GM18858 (cell line): ENCODE measurements at regions not wholly inside any gene's neighbourhood (a gene's known extent, or its start where the extent isn't known, plus 50 kb on each side); places are given as distances from the start of the nearest gene placed in this dataset.

ENCODE experiments used
- ATAC-seq: cut with Tn5 transposase; IDR thresholded peaks from one replicate; pipeline ENCODE4 v1.9.1; 2021; ENCODE audit not compliant: unreplicated experiment

- ATAC-seq = no peak
These were observed 173.4 kb upstream of the SATB2 start for GRCh38 chr2:199631129-199631528.

GRCh38 chr2:199629301-199629700 lies 171.6 kb upstream of the SATB2 start:
- no peak for ATAC-seq

GRCh38 chr2:199627417-199627816 lies 169.7 kb upstream of the SATB2 start:
- no peak for ATAC-seq

- no peak for ATAC-seq
These were observed 167.2 kb upstream of the SATB2 start for GRCh38 chr2:199624958-199625357.

- no peak for ATAC-seq
These were observed 154.9 kb upstream of the SATB2 start for GRCh38 chr2:199612509-199613130.

- no peak for ATAC-seq
These were observed 150.2 kb upstream of the SATB2 start for GRCh38 chr2:199607914-199608313.

- no peak for ATAC-seq
These were observed 148.5 kb upstream of the SATB2 start for GRCh38 chr2:199606193-199606780.

GRCh38 chr2:199603721-199604291 lies 146.1 kb upstream of the SATB2 start:
- no peak for ATAC-seq

GRCh38 chr2:199602896-199603717 lies 145.4 kb upstream of the SATB2 start:
- no peak for ATAC-seq

- ATAC-seq = no peak
These were observed 144.6 kb upstream of the SATB2 start for GRCh38 chr2:199602271-199602895.

GRCh38 chr2:199596549-199596948 lies 138.8 kb upstream of the SATB2 start:
- no peak for ATAC-seq

GRCh38 chr2:199594443-199594842 lies 136.7 kb upstream of the SATB2 start:
- ATAC-seq = no peak

GRCh38 chr2:199591826-199592225 lies 134.1 kb upstream of the SATB2 start:
- no peak for ATAC-seq

- ATAC-seq = no peak
These were observed 132.8 kb upstream of the SATB2 start for GRCh38 chr2:199590321-199591203.

GRCh38 chr2:199589306-199589705 lies 131.6 kb upstream of the SATB2 start:
- ATAC-seq = no peak

GRCh38 chr2:199588054-199588453 lies 130.3 kb upstream of the SATB2 start:
- no peak for ATAC-seq

GRCh38 chr2:199586646-199587045 lies 128.9 kb upstream of the SATB2 start:
- ATAC-seq = no peak

- ATAC-seq = no peak
These were observed 125.9 kb upstream of the SATB2 start for GRCh38 chr2:199583676-199584075.

GRCh38 chr2:199581935-199582360 lies 124.2 kb upstream of the SATB2 start:
- ATAC-seq = no peak

- ATAC-seq = no peak
These were observed 123.7 kb upstream of the SATB2 start for GRCh38 chr2:199581408-199581807.
